Calu3 (cell line): ENCODE measurements at regions not wholly inside any gene's neighbourhood (a gene's known extent, or its start where the extent isn't known, plus 50 kb on each side); places are given as distances from the start of the nearest gene placed in this dataset.

ENCODE experiments used
- BruUV-seq: library from RNA; stranded (reverse); fragments of 400-500 nt; replicated peaks from 2 replicates; lab custom pipeline; 2021; lab: Mats Ljungman, UMichigan
- CTCF ChIA-PET: fragments of 300-600 bp; sonication (Branson Sonifier 250); formaldehyde crosslinking; loops from one replicate; lab custom pipeline; 2022; ENCODE audit warnings: antibody characterized with exemption; lab: Charles Lee
- DNase-seq: peaks from one replicate; pipeline ENCODE4 v3.0.0; 2022
- H3K27ac Mint-ChIP-seq: one replicate; pipeline ENCODE4 v1.8.0; 2022; ENCODE audit warnings: mixed read lengths; ENCODE audit not compliant: unreplicated experiment
- H3K27me3 Mint-ChIP-seq: one replicate; pipeline ENCODE4 v1.8.0; 2022; ENCODE audit warnings: mixed read lengths; ENCODE audit not compliant: unreplicated experiment
- H3K36me3 Mint-ChIP-seq: one replicate; pipeline ENCODE4 v1.8.0; 2022; ENCODE audit warnings: mild to moderate bottlenecking, moderate library complexity, mixed read lengths; ENCODE audit not compliant: insufficient read depth, unreplicated experiment
- H3K4me1 Mint-ChIP-seq: one replicate; pipeline ENCODE4 v1.8.0; 2022; ENCODE audit warnings: mild to moderate bottlenecking, low read depth, mixed read lengths; ENCODE audit not compliant: unreplicated experiment
- H3K4me3 Mint-ChIP-seq: one replicate; pipeline ENCODE4 v1.8.0; 2022; ENCODE audit warnings: mild to moderate bottlenecking, low read depth, moderate library complexity, mixed read lengths; ENCODE audit not compliant: unreplicated experiment
- H3K9me3 Mint-ChIP-seq: one replicate; pipeline ENCODE4 v1.8.0; 2022; ENCODE audit warnings: low read depth, mixed read lengths; ENCODE audit not compliant: unreplicated experiment
- CTCF ChIP-seq: fragments of 200-600 bp; IDR thresholded peaks from one replicate; pipeline ENCODE4 v1.8.0; 2022; ENCODE audit warnings: antibody characterized with exemption; ENCODE audit not compliant: unreplicated experiment
- intact Hi-C: fragments of 100-400 bp; cut with micrococcal nuclease; formaldehyde crosslinking; loops from one replicate; pipeline ENCODE4 v1.10.0; 2022; ENCODE audit not compliant: unreplicated experiment

GRCh38 chr9:1879501-1879900 is 135.6 kb upstream of the SMARCA2 start:
- BruUV-seq = no TSS peak
- H3K4me3 Mint-ChIP-seq = no peak overlapping the region

GRCh38 chr9:1880038-1880565 is 135.0 kb upstream of the SMARCA2 start:
- Mint-ChIP-seq H3K27ac (no peak overlapping the region), H3K9me3 (no peaks in the 10 kb centered on the region), H3K4me1 (no peaks in the 10 kb centered on the region), H3K36me3 (no peaks in the 10 kb centered on the region), H3K27me3 (no peaks in the 10 kb centered on the region), H3K4me3 (no peak overlapping the region)
- no peak for TF ChIP-seq CTCF
- CTCF ChIA-PET = interaction anchor here (0.7 kb wide), 1 partner anchor 8 kb away, joined by 4 read pairs; no protein-coding TSS in a partner anchor
- intact Hi-C loops = no loop called here
- no TSS peak for BruUV-seq
- DNase-seq = no peak

More at GRCh38 chr9:1879501-1879900, 135.6 kb upstream of the SMARCA2 start:
- no peaks in the 10 kb centered on the region for H3K36me3 Mint-ChIP-seq
- TF ChIP-seq CTCF = no peak
- H3K4me1 Mint-ChIP-seq = no peaks in the 10 kb centered on the region
- no peak for DNase-seq
- no peaks in the 10 kb centered on the region for H3K27me3 Mint-ChIP-seq
- no peaks in the 10 kb centered on the region for H3K9me3 Mint-ChIP-seq
- intact Hi-C loops = no loop called here
- CTCF ChIA-PET = no interaction called here
- no peak overlapping the region for H3K27ac Mint-ChIP-seq

GRCh38 chr9:1881708-1882295 is 133.3 kb upstream of the SMARCA2 start:
- no peak for TF ChIP-seq CTCF
- intact Hi-C loops = no loop called here
- no peak overlapping the region for H3K27ac Mint-ChIP-seq
- H3K27me3 Mint-ChIP-seq = no peaks in the 10 kb centered on the region
- H3K36me3 Mint-ChIP-seq = no peaks in the 10 kb centered on the region
- no TSS peak for BruUV-seq
- H3K9me3 Mint-ChIP-seq = no peaks in the 10 kb centered on the region
- DNase-seq = no peak
- no peaks in the 10 kb centered on the region for H3K4me1 Mint-ChIP-seq
- CTCF ChIA-PET = no interaction called here
- H3K4me3 Mint-ChIP-seq = no peak overlapping the region

GRCh38 chr9:1882711-1883403 is 132.3 kb upstream of the SMARCA2 start:
- Mint-ChIP-seq H3K36me3 (no peaks in the 10 kb centered on the region), H3K27ac (no peak overlapping the region), H3K27me3 (no peaks in the 10 kb centered on the region), H3K4me1 (no peaks in the 10 kb centered on the region), H3K4me3 (no peak overlapping the region), H3K9me3 (no peaks in the 10 kb centered on the region)
- BruUV-seq = no TSS peak
- CTCF ChIA-PET = no interaction called here
- no peak for TF ChIP-seq CTCF
- intact Hi-C loops = no loop called here
- no peak for DNase-seq
